ENCODE measurements at regions not wholly inside any gene's neighbourhood (a gene's known extent, or its start where the extent isn't known, plus 50 kb on each side); places are given as distances from the start of the nearest gene placed in this dataset.

- H3K9me3 Mint-ChIP-seq = peaks cover 40% of the 10 kb centered on the region
- TF ChIP-seq CTCF (IDR thresholded peaks at IDR 0.05) = no peak
- no peaks in the 10 kb centered on the region for H3K36me3 Mint-ChIP-seq (ENCODE audit: low read depth)
- no peak overlapping the region for H3K4me3 Mint-ChIP-seq
- H3K27me3 Mint-ChIP-seq (ENCODE audit: insufficient read depth) = no peaks in the 10 kb centered on the region; the same call in 1 of the 2 replicates
- H3K27ac Mint-ChIP-seq = no peak overlapping the region
- no peaks in the 10 kb centered on the region for H3K4me1 Mint-ChIP-seq (ENCODE audit: low read depth)
- no peak for DNase-seq
Measured at GRCh38 chr6:76330031-76330430, 257.6 kb upstream of the IMPG1 start.

GRCh38 chr6:76326871-76327270, 254.4 kb upstream of the IMPG1 start:
- Mint-ChIP-seq H3K4me1 (ENCODE audit: low read depth) (no peaks in the 10 kb centered on the region), H3K27ac (no peak overlapping the region), H3K27me3 (ENCODE audit: insufficient read depth) (no peaks in the 10 kb centered on the region; the same call in 1 of the 2 replicates), H3K36me3 (ENCODE audit: low read depth) (no peaks in the 10 kb centered on the region), H3K4me3 (no peak overlapping the region), H3K9me3 (peaks cover 43% of the 10 kb centered on the region)
- no peak for DNase-seq
- no peak for TF ChIP-seq CTCF (IDR thresholded peaks at IDR 0.05)
